Stimulated activated naive B cell treated with anti-CD40 and anti-IgM and Interleukin-4, amounts not matched to agents 10 μg/mL and 1 μg/mL and 100 μg/mL, for 72 hours (primary cell): ENCODE measurements at regions not wholly inside any gene's neighbourhood (a gene's known extent, or its start where the extent isn't known, plus 50 kb on each side); places are given as distances from the start of the nearest gene placed in this dataset.
A peak's percentile ranks its signal among the peaks of the same experiment; 100 is the strongest.

ENCODE experiments used
- ATAC-seq, 2 donors: fragments of 150-1000 bp; cut with Tn5 transposase; replicated peaks; 2 replicates each; pipeline ENCODE4 v1.10.0; 2021; ENCODE audit warnings: moderate library complexity in 1 of 2
- DNase-seq: peaks from one replicate; pipeline ENCODE4 v3.0.0; 2021
- H3K27ac Mint-ChIP-seq: one replicate; pipeline ENCODE4 v1.8.0; 2022; ENCODE audit warnings: mild to moderate bottlenecking, mixed read lengths
- H3K27me3 Mint-ChIP-seq, 2 donors: one replicate each; pipeline ENCODE4 v1.8.0; 2022; ENCODE audit warnings: mixed read lengths in 2 of 2
- H3K36me3 Mint-ChIP-seq, 2 donors: one replicate each; pipeline ENCODE4 v1.8.0; 2022; ENCODE audit warnings: mixed read lengths in 2 of 2, mild to moderate bottlenecking in 1 of 2
- H3K4me1 Mint-ChIP-seq, 2 donors: one replicate each; pipeline ENCODE4 v1.8.0; 2022; ENCODE audit warnings: mixed read lengths in 2 of 2, mild to moderate bottlenecking in 1 of 2
- H3K4me3 Mint-ChIP-seq, 2 donors: one replicate each; pipeline ENCODE4 v1.8.0; 2022; ENCODE audit warnings: mild to moderate bottlenecking in 2 of 2, mixed read lengths in 2 of 2, moderate library complexity in 1 of 2
- H3K9me3 Mint-ChIP-seq, 2 donors: one replicate each; pipeline ENCODE4 v1.8.0; 2022; ENCODE audit warnings: mixed read lengths in 2 of 2, mild to moderate bottlenecking in 1 of 2

DNA sequence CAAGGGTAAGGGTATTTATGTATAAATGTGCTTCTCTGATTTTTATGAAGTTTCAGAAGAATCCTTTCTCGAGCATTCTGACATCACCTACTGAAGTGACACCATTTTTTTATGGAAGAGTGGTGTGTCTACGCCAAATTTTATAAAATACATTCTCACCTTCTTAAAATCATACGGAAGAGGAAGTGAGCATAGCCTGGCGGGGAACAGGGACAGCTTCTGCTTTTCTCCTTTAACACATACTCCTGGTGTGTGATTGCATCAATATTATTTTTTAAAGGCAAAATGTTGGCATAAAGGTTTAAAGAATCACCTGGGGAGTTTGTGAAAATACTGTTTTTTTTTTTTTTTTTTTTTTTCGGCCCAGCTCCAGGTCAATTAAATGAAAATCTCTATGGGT is 733.6 kb upstream of the MAN1A1 start:
- Mint-ChIP-seq H3K36me3 (no peaks in the 10 kb centered on the region), H3K4me3 (no peak overlapping the region), H3K4me1 (peaks cover 0 to 16% of the 10 kb centered on the region in 2 donors), H3K9me3 (no peaks in the 10 kb centered on the region), H3K27ac (no peak overlapping the region), H3K27me3 (no peaks in the 10 kb centered on the region)
- ATAC-seq (peak; percentile 53 to 63), DNase-seq (no peak)

DNA sequence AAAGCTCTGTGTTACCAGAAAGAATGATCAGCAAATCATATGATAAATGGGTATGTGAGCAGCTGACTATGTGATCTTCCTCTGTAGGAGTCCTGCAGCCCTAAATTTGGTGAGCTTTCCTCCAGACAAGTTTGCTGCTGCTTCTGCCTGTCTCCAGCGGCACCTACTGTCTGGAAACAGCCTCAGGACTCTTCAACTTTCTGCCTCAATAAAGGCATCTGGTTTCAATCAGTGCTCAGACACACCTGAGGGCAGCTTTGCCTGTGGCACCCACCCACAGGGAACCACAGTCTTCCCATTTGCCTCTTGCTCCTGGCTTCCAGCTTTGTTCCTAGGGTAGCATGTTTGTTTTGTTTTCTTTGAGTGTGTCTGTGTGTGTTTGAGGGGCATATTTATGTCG is 727.9 kb upstream of the MAN1A1 start:
- no peaks in the 10 kb centered on the region for H3K27me3 Mint-ChIP-seq
- no peaks in the 10 kb centered on the region for H3K36me3 Mint-ChIP-seq
- H3K9me3 Mint-ChIP-seq, result no peaks in the 10 kb centered on the region
- ATAC-seq, result no peak
- no peak overlapping the region for H3K27ac Mint-ChIP-seq
- no peak overlapping the region for H3K4me3 Mint-ChIP-seq
- no peak for DNase-seq
- H3K4me1 Mint-ChIP-seq, result peaks cover 5 to 8% of the 10 kb centered on the region in 2 donors

GRCh38 chr6:120058410-120058809 is 708.8 kb upstream of the MAN1A1 start:
- no peaks in the 10 kb centered on the region for H3K4me1 Mint-ChIP-seq
- H3K27ac Mint-ChIP-seq, result no peak overlapping the region
- H3K27me3 Mint-ChIP-seq, result no peaks in the 10 kb centered on the region
- DNase-seq (no peak), ATAC-seq (no peak)
- H3K36me3 Mint-ChIP-seq, result peaks cover 0 to 8% of the 10 kb centered on the region in 2 donors
- peaks cover 8 to 12% of the 10 kb centered on the region in 2 donors for H3K9me3 Mint-ChIP-seq
- no peak overlapping the region for H3K4me3 Mint-ChIP-seq

- no peak for ATAC-seq
- Mint-ChIP-seq H3K4me1 (no peaks in the 10 kb centered on the region), H3K27ac (no peak overlapping the region), H3K27me3 (no peaks in the 10 kb centered on the region), H3K4me3 (no peak overlapping the region), H3K9me3 (peaks cover 8 to 10% of the 10 kb centered on the region in 2 donors), H3K36me3 (peaks cover 0 to 8% of the 10 kb centered on the region in 2 donors)
- no peak for DNase-seq
These were observed 706.5 kb upstream of the MAN1A1 start for GRCh38 chr6:120056085-120056484.

DNA sequence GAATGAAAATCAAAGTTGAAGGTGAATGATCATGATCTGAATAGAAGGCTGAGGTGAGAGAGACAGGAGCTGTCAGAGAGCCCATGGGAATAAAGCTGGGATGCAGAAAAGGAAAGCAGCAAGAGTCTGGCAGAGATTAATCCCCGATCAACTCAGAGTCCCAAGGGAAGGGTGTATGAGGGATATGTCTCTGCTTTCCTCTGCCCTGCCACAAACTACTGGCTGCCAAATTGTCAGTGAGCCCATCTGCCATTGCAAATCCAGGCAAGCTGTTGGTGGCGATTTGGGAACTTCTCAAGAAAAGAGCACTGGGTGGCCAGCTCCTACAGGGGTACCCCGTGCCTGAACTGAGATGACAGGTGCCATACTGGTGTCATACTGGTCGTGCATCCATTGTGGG is 705.5 kb upstream of the MAN1A1 start:
- H3K4me3 Mint-ChIP-seq, result no peak overlapping the region
- no peak for DNase-seq

GRCh38 chr6:120039664-120040063 is 690.1 kb upstream of the MAN1A1 start:
- H3K27me3 Mint-ChIP-seq, result peaks cover 4 to 6% of the 10 kb centered on the region in 2 donors
- H3K27ac Mint-ChIP-seq, result no peak overlapping the region
- H3K9me3 Mint-ChIP-seq, result no peaks in the 10 kb centered on the region
- H3K36me3 Mint-ChIP-seq, result no peaks in the 10 kb centered on the region
- no peak for DNase-seq
- H3K4me1 Mint-ChIP-seq, result no peaks in the 10 kb centered on the region
- ATAC-seq, result no peak
- no peak overlapping the region for H3K4me3 Mint-ChIP-seq

More for the DNA sequence above, 705.5 kb upstream of the MAN1A1 start:
- Mint-ChIP-seq H3K36me3 (peaks cover 0 to 8% of the 10 kb centered on the region in 2 donors), H3K27ac (no peak overlapping the region), H3K4me1 (no peaks in the 10 kb centered on the region), H3K27me3 (no peaks in the 10 kb centered on the region), H3K9me3 (peaks cover 8 to 9% of the 10 kb centered on the region in 2 donors)
- ATAC-seq, result no peak

DNA sequence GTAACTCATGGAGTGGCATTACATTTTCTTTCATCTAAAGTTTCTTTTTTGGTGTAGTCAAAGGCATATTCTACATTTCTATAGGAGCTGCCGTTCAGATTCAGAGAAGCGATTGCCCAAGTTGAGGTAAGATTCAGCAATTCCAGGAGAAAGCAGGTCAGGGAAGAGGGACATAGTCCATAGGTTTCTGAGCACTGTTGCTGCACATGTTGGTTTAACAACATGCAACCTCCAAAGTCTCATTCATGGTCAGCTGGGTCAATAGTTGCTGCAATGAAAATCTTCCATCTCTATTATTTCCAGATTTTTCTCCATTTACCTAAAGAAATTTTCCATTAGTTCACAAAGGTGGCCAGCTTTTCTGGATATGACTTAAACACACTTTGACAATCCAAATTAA is 682.3 kb upstream of the MAN1A1 start:
- no peak for ATAC-seq
- Mint-ChIP-seq H3K9me3 (no peaks in the 10 kb centered on the region), H3K36me3 (no peaks in the 10 kb centered on the region), H3K4me3 (no peak overlapping the region), H3K4me1 (no peaks in the 10 kb centered on the region), H3K27me3 (no peaks in the 10 kb centered on the region), H3K27ac (no peak overlapping the region)
- no peak for DNase-seq

DNA sequence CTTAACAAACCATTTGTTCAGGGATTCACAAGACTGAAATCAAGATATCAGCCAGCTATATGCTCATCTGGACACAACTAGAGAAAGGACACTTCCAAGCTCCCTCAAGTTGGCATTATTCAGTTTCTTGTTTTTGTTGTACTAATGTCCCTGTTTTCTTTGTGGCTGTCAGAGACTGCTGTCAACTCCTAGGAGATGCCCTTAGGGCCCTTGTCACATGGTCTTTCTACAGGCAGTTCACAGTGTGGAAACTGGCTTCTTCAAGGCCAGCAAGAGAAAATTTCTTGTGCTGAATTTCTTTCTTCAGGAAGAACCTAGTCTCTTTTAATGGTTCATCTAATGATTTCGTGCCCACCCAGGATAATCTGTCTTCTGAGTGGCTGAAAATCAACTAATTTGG is 677.2 kb upstream of the MAN1A1 start:
- no peak for DNase-seq
- Mint-ChIP-seq H3K9me3 (no peaks in the 10 kb centered on the region), H3K27me3 (no peaks in the 10 kb centered on the region), H3K4me3 (no peak overlapping the region), H3K4me1 (no peaks in the 10 kb centered on the region), H3K27ac (no peak overlapping the region), H3K36me3 (no peaks in the 10 kb centered on the region)
- ATAC-seq, result no peak

DNA sequence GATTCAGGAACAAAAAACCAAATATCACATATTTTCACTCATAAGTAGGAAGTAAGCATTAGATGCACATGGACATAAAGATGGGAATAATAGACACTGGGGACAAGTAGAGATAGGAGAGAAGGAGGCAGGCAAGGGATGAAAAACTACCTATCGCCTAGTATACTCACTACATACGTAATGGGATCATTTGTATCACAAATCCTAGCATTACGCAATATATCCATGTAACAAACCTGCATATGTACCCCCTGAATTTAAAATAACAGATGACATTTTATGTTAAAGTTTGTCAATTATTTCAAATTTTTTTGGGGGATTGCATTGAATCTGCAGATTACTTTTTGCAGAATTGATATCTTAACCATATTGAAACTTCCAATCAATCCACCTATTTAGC is 660.5 kb upstream of the MAN1A1 start:
- Mint-ChIP-seq H3K27ac (no peak overlapping the region), H3K27me3 (no peaks in the 10 kb centered on the region), H3K4me1 (no peaks in the 10 kb centered on the region), H3K9me3 (peaks cover 0 to 3% of the 10 kb centered on the region in 2 donors), H3K36me3 (no peaks in the 10 kb centered on the region), H3K4me3 (no peak overlapping the region)
- ATAC-seq, result no peak
- no peak for DNase-seq

GRCh38 chr6:120005292-120005976 is 655.9 kb upstream of the MAN1A1 start:
- Mint-ChIP-seq H3K9me3 (peaks cover 0 to 3% of the 10 kb centered on the region in 2 donors), H3K27me3 (no peaks in the 10 kb centered on the region), H3K27ac (no peak overlapping the region), H3K4me3 (no peak overlapping the region), H3K36me3 (no peaks in the 10 kb centered on the region), H3K4me1 (no peaks in the 10 kb centered on the region)
- DNase-seq (no peak), ATAC-seq (no peak)

DNA sequence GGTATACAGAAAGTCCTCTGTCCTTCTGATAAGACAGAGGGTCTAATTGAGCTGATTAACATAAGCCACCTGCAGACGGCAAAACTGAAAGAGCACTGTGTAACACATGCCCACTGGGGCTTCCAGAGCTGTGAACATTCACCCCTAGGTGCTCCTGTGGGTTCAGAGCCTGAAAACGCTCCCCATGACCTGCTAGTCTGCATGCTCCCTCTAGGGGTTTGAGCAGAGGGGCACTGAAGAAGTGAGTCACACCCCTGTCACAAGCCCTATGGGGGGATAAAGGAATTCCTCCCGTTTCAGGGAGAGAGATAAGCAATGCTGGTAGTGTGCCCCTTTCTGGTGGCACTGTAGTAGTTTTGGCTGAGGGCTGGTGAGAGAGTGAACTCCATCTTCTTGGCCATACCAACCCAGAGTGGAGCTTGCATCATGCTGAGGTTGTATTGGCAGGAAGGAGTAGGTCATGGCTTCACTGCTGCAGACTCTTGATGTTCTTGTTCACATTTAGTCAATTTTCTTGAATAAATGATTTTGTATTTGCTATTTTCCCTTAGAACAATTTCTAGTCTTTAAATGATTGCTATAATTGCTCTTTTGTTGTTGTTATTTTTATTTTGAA is 637.5 kb upstream of the MAN1A1 start:
- ATAC-seq (no peak), DNase-seq (no peak)
- H3K4me1 Mint-ChIP-seq, result peaks cover 4 to 14% of the 10 kb centered on the region in 2 donors
- H3K4me3 Mint-ChIP-seq, result no peak overlapping the region
- H3K27ac Mint-ChIP-seq, result no peak overlapping the region
- no peaks in the 10 kb centered on the region for H3K36me3 Mint-ChIP-seq
- H3K9me3 Mint-ChIP-seq, result peaks cover 0 to 3% of the 10 kb centered on the region in 2 donors
- no peaks in the 10 kb centered on the region for H3K27me3 Mint-ChIP-seq

GRCh38 chr6:119985952-119986736 is 636.6 kb upstream of the MAN1A1 start:
- Mint-ChIP-seq H3K36me3 (no peaks in the 10 kb centered on the region), H3K9me3 (peaks cover 0 to 3% of the 10 kb centered on the region in 2 donors), H3K27me3 (no peaks in the 10 kb centered on the region), H3K4me1 (peaks cover 4 to 14% of the 10 kb centered on the region in 2 donors), H3K4me3 (no peak overlapping the region), H3K27ac (no peak overlapping the region)
- DNase-seq (no peak), ATAC-seq (peak; percentile 68 to 81)

GRCh38 chr6:119980802-119981201 is 631.2 kb upstream of the MAN1A1 start:
- Mint-ChIP-seq H3K27me3 (no peaks in the 10 kb centered on the region), H3K4me3 (no peak overlapping the region), H3K9me3 (peaks cover 0 to 3% of the 10 kb centered on the region in 2 donors), H3K36me3 (no peaks in the 10 kb centered on the region), H3K27ac (no peak overlapping the region), H3K4me1 (peaks cover 2 to 4% of the 10 kb centered on the region in 2 donors)
- no peak for ATAC-seq
- no peak for DNase-seq

GRCh38 chr6:119979862-119980261 is 630.3 kb upstream of the MAN1A1 start:
- Mint-ChIP-seq H3K9me3 (no peaks in the 10 kb centered on the region), H3K36me3 (no peaks in the 10 kb centered on the region), H3K27ac (no peak overlapping the region), H3K4me1 (peaks cover 0 to 2% of the 10 kb centered on the region in 2 donors), H3K27me3 (no peaks in the 10 kb centered on the region), H3K4me3 (no peak overlapping the region)
- ATAC-seq, result no peak
- no peak for DNase-seq
